AG09319 (cell line): ENCODE measurements at regions not wholly inside any gene's neighbourhood (a gene's known extent, or its start where the extent isn't known, plus 50 kb on each side); places are given as distances from the start of the nearest gene placed in this dataset.

Experiments
- DNase-seq: peaks from one replicate; pipeline ENCODE4 v3.0.0-alpha.2; 2010; ENCODE audit warnings: low read depth; ENCODE audit errors: extremely low read depth
- TF ChIP-seq, protein P1 (sequence below): IDR thresholded peaks from 2 replicates; pipeline ENCODE4 v1.5.1; 2011; ENCODE audit warnings: low read depth, mild to moderate bottlenecking, inconsistent platforms, low read length, moderate library complexity

GRCh38 chr4:101596781-101597552 is 193.6 kb upstream of the BANK1 start:
- TF ChIP-seq, protein P1, sequence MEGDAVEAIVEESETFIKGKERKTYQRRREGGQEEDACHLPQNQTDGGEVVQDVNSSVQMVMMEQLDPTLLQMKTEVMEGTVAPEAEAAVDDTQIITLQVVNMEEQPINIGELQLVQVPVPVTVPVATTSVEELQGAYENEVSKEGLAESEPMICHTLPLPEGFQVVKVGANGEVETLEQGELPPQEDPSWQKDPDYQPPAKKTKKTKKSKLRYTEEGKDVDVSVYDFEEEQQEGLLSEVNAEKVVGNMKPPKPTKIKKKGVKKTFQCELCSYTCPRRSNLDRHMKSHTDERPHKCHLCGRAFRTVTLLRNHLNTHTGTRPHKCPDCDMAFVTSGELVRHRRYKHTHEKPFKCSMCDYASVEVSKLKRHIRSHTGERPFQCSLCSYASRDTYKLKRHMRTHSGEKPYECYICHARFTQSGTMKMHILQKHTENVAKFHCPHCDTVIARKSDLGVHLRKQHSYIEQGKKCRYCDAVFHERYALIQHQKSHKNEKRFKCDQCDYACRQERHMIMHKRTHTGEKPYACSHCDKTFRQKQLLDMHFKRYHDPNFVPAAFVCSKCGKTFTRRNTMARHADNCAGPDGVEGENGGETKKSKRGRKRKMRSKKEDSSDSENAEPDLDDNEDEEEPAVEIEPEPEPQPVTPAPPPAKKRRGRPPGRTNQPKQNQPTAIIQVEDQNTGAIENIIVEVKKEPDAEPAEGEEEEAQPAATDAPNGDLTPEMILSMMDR, result no peak
- DNase-seq, result no peak

DNA sequence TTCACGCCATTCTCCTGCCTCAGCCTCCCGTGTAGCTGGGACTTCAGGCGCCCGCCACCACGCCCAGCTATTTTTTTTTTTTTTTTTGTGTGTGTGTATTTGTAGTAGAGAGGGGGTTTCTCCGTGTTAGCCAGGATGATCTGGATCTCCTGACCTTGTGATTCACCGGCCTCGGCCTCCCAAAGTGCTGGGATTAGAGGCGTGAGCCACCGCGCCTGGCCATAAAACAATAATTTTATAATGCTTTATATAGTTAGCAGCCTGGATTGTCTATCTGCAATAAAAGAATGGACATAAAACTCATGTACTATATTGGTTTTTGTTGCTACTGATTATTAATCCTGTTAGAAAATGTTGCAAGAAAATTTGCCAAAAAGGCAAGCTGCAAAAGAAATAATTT is 195.9 kb upstream of the BANK1 start:
- TF ChIP-seq, protein P1, result no peak
- DNase-seq, result no peak

DNA sequence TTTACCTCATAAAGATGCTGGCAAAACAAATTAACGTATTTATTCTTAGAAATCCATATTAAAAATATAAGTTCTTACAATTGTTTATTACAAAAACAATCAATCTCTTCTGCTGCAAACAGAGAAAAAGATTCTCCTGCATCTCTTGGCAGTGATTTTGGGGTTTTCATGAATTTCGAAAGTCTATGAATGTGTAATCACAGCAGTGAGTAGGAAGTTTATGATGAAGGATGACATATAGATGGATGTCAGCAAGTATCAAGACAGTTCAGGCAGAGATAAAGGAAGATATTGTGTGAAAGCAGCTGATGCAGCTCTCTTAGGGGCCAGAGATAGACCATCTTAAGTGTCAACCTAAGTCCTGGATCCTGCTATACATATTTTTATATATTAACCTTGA is 196.9 kb upstream of the BANK1 start:
- TF ChIP-seq, protein P1, result no peak
- DNase-seq, result no peak

DNA sequence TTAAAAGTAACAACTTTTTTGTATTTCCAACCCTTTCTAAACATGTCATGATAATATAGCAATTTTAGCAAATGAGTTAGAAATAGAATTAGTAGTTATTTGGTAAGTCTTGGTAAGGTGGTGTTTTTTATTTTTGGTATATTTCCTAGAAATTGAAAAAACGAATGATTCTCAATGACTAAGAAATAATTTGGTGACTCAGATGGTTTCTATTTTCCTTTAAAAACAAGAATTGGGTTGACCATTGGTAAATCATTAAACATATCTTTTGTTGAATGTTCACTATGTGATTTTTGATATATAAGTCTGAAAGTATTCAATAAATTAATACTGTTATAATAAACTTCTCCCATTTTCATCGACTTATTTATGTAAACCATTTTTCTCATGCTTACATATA is 206.2 kb upstream of the BANK1 start:
- DNase-seq, result no peak
- TF ChIP-seq, protein P1, result no peak

DNA sequence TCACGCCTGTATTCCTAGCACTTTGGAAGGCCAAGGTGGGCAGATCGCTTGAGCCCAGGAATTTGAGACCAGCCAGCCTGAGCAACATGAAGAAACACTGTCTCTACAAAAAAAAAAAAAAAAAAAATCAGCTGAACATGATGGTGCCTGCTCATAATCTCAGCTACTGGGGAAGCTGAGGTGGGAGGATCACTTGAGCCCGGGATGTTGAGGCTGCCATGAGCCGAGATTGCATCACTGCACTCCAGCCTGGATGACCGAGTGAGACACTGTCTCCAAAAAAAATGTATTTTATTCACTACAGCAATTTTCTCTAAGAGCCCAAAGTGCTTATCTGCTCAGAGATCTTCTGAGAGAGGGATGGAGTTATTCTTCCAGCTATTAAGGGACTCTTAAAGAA is 215.8 kb upstream of the PPP3CA start:
- no peak for DNase-seq
- TF ChIP-seq, protein P1, result no peak

DNA sequence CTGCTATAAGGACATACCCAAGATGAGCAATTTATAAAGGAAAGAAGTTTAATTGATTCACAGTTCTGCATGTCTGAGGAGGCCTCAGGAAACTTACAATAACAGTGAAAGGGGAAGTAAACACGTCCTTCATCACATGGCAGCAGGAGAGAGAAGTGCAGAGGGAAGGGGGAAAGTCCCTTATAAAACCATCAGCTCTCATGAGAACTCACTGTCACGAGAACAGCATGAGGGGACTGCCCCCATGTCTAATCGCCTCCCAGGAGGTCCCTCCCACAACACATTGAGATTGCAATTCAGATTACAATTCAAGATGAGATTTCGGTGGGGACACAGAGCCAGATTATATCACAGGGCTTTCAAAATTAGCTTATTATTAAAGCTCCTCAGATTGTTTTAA is 209.5 kb upstream of the PPP3CA start:
- TF ChIP-seq, protein P1, result no peak
- no peak for DNase-seq

- no peak for DNase-seq
- TF ChIP-seq, protein P1, result no peak
These were observed 208.1 kb upstream of the PPP3CA start for GRCh38 chr4:101555341-101555880.
